ENCODE measurements at regions not wholly inside any gene's neighbourhood (a gene's known extent, or its start where the extent isn't known, plus 50 kb on each side); places are given as distances from the start of the nearest gene placed in this dataset.

GRCh38 chr4:175561696-175562095 lies 250.4 kb downstream of the GPM6A start:
- no peak for DNase-seq

GRCh38 chr4:175562111-175562510 lies 250.0 kb downstream of the GPM6A start:
- DNase-seq = no peak

GRCh38 chr4:175562542-175562941 lies 249.5 kb downstream of the GPM6A start:
- no peak for DNase-seq
